C1 segment of cervical spinal cord (tissue), 14 donors: ENCODE measurements at regions not wholly inside any gene's neighbourhood (a gene's known extent, or its start where the extent isn't known, plus 50 kb on each side); places are given as distances from the start of the nearest gene placed in this dataset.

Source experiments
- DNase-seq, 14 donors: peaks; one replicate each; lab custom pipeline; 2025; lab: John Stamatoyannopoulos, UW

GRCh38 chr12:86788661-86789060 lies 532.5 kb upstream of the MGAT4C start:
- no peak for DNase-seq

DNA sequence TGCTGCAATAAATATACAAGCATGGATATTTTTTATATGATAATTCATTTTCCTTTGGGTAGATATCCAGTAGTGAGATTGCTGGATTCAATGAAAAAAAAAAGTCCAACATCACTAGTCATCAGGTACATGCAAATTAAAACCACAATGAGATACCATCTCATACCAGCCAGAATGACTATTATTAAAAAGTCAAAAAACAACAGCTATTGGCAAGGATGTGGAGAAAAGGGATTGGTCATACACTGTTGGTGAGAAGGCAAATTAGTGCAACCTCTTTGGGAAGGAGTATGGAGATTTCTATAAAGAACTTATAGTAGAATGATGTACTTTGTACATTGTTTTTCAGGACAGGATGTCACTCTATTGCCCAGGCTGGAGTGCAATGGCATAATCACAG lies 531.2 kb upstream of the MGAT4C start:
- DNase-seq, result no peak

DNA sequence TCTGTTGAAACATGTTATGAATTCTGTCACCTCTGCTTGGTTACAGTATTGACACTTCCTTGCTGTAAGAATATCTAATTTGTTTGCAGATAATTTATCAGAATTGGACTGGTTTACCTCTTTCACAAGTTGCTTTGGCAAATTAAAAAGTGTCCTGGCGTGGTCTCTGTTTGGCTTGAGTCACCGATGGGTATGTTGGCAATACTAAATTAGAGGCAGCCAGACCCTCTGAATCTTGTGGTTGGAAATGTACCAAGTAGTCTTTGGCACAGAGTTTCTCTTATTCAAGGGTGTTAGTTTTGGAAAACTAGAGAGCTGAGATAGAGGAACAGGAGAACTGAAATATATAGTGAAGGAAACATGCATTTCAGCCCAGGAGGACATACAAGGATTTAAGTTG lies 521.1 kb upstream of the MGAT4C start:
- DNase-seq, result no peak

DNA sequence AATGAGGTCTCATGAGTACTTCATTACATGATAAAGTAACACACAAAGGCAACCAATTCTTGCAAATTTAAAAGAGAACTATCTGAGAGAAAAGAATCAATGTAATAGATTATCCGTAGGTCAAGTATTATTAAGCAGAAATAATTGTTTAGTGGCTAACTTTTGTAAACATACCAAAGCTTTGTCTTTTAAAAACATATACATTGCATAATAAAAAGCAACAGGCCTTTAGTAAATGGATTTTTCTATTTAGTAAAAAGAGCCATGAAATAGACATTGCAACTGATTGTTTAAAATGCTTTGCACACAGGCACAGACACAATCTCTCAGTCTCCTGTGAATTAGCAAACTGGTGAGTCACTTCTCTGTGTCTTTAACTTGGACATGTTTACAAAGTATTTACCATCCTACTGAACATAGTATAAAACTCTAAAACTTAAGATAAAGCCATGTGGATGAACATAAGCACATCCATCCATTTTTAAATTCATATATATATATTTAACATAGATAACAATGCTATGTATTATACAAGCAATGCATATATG lies 518.7 kb upstream of the MGAT4C start:
- no peak for DNase-seq

DNA sequence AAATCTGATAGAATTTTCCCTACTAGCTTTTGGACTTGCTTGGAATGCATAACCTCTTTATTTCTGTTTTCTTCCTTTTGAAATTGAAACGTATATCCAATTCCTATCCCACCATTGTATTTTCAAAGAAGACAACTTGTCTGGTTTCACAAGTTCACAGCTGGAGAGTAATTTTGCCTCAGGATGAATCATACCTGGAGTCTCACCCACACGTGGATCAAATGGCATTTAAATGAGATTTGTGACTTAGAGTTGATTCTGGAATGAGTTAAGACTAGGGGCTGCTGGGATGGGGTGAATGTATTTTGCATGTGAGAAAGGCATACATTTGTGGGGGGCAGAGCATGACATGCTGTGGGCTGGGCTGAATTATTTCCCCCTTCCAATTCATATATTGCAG lies 516.5 kb upstream of the MGAT4C start:
- DNase-seq, result no peak

- DNase-seq, result no peak
Measured at GRCh38 chr12:86770871-86771270, 514.7 kb upstream of the MGAT4C start.

DNA sequence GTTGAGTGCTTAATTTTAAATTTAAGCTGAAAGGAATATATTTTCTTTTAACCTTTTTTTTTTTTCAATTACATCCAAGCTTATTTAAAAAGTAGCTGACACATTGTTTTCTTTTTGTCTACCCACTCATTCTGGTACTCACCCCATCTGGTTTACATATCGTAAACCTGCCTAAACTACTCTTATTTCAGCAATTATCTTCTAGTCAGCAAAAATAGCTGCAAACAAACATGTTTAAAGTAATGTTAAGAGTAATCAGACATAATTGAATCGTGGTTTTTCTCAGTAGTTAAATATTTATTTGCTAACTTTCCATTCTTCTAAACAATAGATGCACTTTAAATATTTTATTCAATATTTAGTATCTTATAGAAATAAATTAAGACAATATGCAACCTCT lies 492.7 kb upstream of the MGAT4C start:
- DNase-seq, result no peak

- no peak for DNase-seq
Measured at GRCh38 chr12:86744547-86745212, 488.5 kb upstream of the MGAT4C start.

DNA sequence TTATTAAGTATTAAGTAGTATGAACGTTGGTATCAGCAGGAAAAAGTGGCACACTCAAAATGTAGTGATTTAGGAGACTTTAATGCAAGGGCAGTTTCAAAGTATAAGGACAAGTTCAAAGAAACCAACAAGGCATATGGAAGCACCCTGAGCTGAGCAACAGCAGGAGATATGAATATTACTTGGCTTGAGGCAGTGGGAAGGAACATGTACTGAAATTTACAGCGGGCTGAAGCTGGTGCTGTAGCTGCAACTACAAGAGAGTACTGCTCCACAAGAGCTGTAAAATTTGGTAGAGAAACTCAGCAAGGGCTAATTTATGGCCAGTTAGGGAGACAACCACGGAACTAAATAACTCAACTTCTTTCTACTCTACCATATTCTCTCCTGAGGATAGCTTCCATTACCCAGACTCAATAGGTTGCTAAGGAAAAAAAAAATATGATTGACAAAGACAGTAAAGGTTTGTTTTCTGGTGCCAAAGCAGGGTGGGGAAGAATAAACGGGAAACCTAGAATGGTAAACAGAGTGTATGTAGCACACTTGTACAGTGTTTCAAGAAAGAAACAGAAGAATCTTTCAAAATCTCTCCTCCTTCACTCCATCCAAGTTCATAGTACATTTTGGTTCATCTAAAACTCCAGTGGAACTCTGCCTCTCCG lies 487.8 kb upstream of the MGAT4C start:
- no peak for DNase-seq

GRCh38 chr12:86741531-86741930 lies 485.3 kb upstream of the MGAT4C start:
- DNase-seq, result no peak

DNA sequence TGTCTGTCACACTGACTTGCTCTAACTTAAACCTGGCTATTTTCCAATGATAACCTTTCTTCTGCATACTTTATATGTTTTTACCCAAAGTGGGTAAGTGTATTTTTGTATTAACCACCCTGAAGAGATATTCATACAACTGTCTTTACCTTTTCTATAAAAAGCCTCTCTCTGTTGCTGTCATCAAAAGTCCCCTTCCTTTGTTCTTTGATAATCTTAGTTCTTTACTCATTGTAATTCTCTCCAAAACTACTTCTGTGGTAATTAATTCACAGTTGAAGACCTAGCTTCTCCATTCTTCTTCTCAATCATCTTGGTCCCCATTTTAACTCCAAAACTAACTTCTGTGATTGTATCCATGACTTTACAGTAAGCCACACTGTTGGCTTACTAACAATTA lies 479.7 kb upstream of the MGAT4C start:
- no peak for DNase-seq

DNA sequence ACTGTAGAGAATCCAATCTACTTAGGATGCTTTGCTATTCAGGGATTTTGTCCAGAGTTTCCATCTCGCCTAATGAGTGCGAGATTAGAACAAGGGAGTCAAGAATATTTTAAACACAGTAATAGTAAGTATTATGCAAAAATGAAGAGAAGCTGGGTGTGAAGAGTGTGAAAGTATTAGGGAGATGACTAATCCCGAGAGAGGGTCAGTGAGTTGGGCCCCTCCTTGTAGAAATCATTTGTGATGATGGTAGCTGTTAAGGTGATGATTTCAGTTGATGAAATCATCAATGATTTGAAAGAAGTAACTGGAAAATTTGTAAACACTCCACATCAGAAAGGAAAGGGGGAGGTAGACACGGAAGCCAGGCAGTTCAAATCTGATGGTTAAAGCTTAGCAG lies 478.9 kb upstream of the MGAT4C start:
- DNase-seq, result no peak

GRCh38 chr12:86730233-86730632 lies 474.0 kb upstream of the MGAT4C start:
- no peak for DNase-seq

- no peak for DNase-seq
Measured at GRCh38 chr12:86729739-86730138, 473.5 kb upstream of the MGAT4C start.

DNA sequence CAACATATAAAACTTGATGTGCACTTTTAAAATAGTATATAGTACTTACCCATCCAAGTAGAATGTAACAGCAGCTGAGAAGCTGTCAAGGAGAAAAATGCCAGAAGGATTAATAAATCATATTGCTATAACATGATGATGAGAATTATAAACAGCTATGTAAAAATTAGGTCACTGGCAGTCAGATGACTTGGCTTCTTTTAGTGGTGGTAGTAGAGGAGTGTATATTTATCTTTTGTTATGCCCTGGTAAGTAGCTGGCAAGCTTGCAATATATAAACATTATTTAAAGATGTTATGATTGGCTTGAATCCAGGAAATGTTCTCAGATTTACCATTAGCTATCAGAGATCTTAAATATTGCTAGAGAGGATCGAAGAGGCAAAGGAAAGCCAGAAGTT lies 471.0 kb upstream of the MGAT4C start:
- no peak for DNase-seq

DNA sequence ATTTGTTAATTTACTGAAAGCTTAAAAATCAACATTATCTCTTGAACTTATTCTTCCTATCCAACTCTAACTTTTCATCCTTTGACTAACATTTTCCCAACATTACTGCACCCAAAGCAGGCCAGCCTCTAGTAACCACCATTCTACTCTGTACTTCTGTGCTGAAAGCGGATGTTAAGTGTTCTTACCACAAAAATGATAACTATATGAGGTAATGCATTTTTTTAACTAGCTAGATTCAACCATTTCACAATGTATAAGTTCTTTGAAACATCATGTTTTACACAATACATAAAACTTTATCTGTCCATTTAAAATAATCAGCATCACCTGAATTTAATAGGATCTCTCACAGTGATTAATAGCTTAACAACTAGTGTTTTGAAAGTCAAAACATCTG lies 468.5 kb upstream of the MGAT4C start:
- no peak for DNase-seq

- no peak for DNase-seq
Measured at GRCh38 chr12:86723326-86723725, 467.1 kb upstream of the MGAT4C start.

DNA sequence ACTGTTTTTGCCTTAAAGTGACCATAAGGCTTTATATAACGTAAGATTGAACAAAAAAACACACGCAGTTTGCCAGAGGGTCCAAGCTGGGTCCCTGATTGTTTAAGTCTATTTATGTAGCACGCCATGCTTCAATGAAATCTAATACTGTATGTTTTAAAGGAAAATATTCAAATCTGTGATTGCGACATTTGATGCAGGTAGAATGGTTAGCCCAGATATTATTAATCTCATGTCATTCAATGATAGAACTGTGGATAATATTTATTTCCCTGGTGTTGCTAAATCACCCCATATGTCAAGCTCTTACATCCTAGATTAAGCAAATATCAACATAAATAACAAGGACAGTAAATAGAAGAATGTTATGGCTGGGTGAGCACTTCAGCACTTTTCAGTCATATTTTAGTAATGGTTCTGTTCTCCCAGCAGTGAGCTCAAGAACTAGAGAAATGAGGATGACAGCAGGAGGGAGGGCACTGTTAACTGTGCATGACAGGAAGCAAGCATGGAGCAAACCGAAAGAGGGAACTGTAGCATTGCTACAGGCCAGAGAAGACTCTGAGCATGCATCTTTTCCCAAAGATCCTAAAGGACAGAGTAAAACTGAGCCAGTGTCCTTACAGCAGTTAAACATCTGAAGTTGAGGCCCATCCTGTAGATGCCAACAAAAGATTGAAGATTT lies 465.7 kb upstream of the MGAT4C start:
- no peak for DNase-seq

- DNase-seq, result no peak
Measured at GRCh38 chr12:86719381-86719780, 463.2 kb upstream of the MGAT4C start.

- DNase-seq, result no peak
Measured at GRCh38 chr12:86713121-86713520, 456.9 kb upstream of the MGAT4C start.

- DNase-seq, result no peak
Measured at GRCh38 chr12:86712425-86712843, 456.2 kb upstream of the MGAT4C start.

DNA sequence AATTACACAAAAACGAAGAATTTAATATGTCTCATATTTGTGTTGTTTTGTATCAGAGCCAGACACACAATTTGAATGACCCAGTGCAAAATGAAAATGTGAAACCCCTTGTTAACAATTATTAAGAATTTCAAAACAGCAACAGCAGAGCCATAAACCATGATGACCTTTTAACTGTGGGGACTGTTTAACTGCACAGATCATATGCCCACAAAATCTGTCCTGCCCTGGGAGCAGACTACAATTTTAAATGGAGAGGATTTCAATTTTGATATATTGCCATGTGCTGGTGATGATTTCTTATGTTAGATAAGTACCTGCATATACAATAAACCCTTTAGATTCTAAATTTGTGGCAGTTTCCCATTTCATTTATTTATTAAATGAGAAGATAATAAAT lies 455.5 kb upstream of the MGAT4C start:
- no peak for DNase-seq

DNA sequence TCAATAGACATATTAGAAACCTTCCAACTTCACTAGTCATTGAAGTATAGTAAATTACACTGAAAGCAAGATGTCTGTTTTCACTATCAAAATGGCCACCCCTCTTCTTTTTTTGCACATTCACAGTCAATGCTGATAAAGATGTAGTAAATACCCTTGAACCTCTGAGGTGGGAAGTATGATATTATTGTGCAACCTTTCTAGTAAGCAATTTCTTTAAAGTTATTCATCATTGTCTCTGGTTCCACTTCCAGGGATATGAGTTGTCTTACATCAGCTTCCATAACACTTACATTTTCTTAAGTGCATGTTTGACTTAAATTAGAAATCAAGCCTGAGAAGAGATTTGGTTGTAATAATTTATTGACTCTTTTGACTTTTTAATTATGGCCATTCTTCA lies 453.9 kb upstream of the MGAT4C start:
- no peak for DNase-seq
